ENCODE measurements at regions not wholly inside any gene's neighbourhood (a gene's known extent, or its start where the extent isn't known, plus 50 kb on each side); places are given as distances from the start of the nearest gene placed in this dataset.

DNA sequence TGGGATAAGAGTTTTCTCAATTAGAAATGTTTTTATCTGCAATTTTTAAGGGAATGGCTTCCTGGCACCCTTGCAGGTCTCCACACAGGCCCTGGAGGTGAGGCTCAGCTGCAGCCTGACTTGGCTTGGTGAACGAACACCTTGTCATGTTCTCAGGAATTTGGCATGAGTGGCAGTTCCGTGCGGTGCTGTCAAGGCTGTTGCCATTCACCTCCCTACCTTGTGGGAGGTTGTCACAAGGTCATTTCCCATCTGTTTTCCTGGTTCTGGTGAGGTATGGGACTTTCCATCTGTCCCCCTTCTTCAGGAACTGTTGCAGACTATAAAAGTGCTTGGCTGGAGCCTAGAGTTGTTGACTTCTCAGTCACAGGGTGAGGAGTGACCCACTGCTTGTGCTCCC lies 82.9 kb downstream of the ELOVL4 start:
- DNase-seq: no peak

DNA sequence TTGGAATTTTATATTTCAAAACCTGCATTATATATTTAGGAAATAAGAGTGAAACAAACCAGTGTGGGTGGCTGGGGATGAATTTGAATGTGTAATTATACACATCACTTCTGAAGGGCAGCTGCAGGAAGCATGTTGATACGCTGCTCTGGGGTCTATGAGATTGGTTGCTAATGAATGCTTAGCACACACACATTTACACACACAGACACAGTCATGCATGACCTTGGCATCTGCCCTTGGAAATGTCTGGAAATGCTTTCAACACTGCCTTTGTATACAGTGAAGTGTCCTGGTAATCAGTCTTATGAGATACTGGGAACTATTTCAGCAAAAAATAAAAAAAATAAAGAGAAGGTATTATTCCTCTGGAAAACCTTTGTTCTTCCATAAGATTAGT lies 83.4 kb downstream of the ELOVL4 start:
- no peak for DNase-seq

DNA sequence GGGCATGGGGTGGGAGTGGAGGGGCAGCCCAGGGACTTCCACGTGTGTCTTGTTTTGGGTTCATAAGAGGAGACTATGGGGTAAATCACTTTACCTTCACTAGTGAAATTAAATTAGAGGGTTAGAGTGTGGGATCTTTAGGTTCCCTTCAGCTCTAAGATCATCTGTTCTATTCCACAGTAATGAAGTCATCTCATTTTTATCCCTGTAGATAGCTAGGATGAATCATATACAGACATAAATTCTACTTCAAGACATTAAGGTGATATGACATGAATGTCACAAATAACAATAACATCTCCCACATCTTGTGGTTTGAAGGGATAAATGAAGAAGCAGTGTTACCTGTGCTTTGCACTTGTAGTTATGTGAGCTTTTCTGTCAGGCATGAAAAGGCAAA lies 83.8 kb downstream of the ELOVL4 start:
- no peak for DNase-seq

DNA sequence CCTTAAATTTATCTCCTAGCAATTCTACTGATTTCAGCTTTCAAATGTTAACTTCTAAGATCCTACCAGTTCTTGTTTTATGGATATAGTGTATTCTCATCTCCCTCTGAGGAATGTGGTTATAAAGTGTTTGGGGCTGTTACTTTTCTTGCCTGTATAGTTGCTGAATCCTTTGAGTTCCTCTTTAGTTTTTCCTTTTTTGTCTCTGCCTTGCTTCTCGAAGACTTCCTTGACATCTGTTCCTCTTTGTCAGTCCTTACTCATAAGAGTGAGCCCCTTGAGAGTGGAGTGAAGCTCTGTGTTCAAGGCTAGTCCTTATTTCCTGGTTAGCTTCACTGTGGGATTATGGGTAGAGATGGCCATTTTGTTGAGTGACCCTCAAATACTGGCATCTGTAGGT lies 84.6 kb downstream of the ELOVL4 start:
- peak in 3 of 4 experiments; percentile 28 to 68 (median 49) for DNase-seq

DNA sequence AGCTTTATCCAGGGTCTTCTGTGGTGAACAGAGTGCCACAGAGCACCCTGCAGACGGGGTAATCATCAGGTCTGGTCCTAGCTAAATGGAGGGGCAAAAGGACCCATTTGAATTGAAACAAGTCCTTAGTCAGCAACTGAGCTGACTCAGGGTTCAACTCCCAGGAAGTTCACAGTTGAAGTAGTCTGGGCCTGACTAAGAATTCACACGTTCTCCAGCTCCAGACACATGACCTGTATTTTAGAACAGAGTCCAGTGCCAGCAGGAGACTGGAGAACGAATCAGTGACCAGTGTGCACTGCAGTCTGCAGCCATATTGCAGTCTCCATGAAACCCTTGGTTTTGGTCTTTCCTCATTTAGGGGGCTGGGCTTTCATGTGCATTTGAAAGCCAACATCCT lies 85.2 kb downstream of the ELOVL4 start:
- no peak for DNase-seq

DNA sequence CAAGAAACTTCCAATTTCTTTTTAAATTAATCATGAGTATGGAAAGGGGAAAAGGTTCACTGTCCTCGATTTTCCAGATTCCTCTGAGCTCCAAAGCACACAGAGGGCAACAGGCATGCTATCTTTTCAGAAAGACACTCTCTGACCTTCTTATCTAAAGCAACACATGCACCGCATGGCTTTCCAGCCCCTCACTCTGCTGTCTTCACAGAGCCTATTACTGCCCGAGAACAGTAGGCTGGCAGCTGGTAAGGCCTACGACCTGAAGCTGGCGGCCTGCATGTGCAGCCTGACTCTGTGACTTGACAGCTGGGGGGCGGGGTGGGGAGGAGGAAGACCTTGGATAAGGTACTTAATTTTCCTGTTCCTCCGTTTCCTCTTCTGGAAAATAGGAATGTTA lies 86.3 kb downstream of the ELOVL4 start:
- no peak for DNase-seq

DNA sequence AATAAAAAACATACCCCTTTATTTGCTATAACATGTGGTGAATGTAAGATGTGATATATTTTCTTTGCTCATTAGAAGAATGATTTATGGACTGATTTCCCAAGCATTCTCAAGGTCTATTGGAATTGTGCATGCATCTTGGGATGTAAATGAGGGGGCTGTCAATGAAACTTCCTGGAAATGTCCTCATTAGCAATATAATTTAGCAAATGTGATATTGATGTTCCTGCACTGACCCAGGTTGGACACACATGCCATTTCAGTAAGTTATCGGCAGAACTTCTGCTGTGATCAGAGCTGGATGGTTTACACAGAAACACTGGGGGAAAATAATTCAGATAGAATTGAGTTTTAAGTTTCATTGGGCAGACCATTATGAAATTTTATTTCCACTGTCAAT lies 99.9 kb downstream of the ELOVL4 start:
- no peak for DNase-seq

DNA sequence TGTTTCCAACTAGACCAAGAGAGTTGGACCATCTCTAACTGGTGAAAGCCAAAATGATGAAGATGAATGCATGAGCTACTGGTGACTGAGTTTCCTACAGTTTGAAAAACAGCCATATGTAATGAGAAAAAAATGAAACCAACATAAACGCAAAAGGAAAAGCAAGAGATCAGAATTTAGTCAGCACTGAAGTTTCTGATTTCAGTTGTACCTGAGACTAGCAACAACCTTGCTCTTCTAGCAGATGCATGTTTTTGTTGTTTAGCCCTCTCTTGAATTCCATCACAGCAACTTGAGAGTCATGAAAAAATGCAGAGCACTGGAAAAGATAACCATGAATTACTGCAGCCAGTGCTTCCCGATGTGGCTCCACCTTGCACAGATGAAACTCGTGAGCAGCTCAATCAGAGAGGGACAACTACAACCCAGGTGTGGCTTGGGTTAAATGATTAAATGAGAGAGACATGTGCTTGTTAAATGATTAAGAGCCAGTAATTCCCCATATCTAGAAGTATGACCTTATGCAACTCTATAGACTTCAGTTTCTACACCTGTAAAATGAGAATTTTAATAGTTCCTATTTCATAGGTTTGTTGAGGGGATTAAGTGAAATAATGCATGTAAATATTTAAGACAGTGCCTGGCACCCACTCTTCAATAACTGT lies 104.8 kb downstream of the ELOVL4 start:
- DNase-seq: no peak

DNA sequence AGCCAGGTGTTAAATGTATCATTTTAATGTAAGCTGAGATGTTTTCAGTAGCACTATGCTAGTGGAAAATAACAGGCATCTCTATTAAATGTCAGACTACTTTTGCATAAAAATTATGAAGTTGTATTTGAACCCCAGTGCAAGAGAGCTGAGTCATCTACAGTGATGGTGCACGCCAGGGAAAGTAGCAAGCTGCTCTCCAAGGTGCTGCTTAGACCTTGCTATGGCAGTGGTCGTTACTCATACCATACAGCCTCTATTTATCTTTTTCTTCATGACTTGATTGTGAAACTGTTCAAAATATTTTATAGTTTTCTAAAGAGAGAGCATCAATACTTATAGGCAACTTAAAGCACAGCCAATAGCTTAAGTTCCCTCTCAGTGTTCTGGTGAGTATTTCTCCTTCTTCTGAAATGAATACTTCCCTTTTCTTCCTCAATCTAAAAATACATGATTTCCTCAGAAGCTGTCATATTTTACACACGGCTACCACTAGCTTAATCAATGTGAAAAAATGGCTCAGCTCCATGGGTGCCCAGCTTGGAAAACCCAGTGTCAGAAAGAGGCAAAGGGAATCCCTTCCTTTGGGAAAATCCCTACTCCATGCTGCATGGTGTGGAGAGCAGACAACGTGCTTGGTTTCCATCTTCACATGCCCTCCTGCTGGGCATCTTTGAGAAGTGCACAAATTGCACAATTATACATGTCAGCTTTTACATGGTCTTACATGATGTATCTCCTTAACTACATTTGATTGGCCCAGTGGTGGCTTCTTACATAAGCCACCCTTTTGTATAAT lies 105.6 kb downstream of the ELOVL4 start:
- peak in 3 of 4 experiments; percentile 1 to 35 (median 26) for DNase-seq

DNA sequence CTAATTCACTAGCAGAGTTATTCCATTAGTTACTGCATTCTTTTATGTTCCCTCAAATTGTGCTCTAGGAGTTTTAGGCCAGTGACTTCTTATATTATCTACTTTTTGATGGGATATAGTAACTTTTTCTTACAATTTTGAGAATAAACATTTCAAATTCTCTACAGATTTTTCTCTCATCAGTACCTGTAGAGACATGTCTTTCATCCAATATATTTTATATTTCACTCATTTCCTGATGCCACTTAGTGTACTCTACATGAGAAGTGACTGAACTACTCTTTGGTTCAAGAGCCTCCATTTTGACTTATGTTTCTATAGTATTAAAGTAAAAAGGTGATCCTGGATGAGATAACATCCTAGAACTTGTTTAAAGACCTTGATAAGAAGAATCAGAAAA lies 108.5 kb downstream of the ELOVL4 start:
- DNase-seq: no peak

DNA sequence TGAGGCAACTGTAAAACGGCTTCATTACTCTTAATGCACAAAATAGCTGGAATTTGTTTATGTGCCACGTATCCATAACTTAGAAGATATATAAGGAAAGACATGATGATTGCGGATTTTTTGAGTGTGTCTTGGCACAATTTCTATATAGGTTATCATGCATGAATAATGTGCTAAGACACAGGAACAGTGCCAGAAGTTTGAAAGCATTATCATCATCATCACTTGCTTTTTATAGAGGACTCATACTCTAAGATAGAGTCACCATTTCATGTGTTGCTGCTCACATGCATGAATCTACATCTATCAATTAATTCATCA lies 113.4 kb downstream of the ELOVL4 start:
- no peak for DNase-seq

DNA sequence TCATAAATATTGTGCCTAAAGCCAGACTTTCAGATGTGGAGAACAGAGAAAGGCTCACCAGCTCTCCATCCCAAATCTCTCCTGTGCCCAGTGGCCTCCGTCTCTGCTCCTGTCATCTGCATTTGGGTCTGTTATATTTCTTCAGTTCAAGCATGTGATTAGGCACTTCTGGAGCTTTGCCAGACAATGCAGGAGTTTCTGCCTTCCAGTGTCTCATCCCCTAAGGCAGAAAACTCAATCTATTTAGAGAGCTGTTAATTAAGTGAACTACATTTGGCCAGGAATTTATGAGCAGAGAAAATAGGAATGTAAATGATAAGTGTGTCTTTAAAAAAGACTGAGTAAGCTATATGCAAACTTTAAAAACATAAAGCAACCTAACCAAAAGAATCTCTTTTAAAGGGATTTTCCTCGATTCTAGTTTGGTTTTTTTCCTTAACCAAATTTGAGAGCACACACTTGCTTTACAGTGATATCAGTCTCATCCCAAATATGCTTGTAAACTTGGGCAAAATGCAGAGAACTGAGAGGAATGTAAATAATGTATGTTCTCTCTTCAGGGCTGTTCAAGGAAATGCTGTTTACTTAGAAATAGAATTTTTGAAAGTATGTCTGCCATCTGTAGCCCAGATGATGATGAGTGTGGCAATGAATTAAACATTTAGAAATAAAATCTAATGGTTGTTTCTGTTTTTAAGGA lies 113.9 kb downstream of the ELOVL4 start:
- DNase-seq: no peak

DNA sequence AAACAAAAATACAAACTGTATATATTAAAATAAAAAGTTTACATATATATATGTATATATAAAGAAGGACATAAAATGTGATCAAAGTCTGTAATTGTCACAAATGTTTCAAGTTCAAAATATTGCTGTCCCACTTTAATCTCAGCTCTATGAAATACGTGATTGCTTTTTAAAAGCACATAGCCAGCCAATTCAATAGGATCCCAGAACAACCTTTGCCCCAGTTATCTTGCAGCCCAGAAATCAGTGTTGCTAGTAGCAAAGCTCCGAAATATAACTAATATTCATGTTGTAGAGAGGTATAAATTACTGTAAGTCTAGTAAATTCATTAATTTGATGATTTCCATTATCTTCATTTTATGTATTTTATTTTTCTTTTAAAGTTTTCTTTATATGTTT lies 114.6 kb downstream of the ELOVL4 start:
- DNase-seq: no peak

DNA sequence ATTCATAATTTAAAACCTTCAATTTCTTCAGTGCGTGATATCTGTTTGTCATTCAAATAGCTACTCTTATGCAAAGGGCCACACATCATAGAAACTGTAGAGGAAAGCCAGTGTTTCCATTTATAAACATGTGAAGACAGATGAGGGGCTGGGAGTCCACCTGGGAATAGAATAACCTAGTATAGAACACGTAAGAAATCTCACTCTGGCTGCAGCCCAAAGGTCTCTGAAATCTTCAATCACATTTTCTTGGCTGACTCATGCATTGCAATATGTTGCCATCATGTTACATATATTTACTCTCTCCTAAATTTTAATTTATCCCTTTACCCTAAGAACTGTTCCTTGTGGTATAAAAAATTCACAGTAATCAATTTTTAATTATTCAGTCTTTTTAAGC lies 123.2 kb downstream of the ELOVL4 start:
- DNase-seq: no peak

DNA sequence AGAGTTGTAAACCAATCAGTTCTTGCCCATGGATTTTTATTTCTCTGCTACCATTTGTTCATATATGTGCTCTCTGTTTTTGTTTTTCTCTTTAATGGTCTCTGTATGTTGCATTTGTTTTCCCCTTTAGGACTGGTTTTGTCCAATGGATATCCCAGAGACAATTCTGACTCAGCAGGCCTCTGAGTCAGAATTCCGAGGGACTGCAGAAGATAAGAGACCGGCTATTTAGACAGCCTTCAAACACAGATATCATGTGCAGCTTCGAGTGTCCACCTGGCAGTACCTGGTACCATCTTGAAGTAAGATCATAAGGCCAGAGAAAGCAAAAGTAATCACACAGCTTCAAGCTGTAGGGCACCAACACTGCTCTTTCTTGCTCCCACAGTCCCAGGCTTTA lies 125.5 kb downstream of the ELOVL4 start:
- DNase-seq: no peak

DNA sequence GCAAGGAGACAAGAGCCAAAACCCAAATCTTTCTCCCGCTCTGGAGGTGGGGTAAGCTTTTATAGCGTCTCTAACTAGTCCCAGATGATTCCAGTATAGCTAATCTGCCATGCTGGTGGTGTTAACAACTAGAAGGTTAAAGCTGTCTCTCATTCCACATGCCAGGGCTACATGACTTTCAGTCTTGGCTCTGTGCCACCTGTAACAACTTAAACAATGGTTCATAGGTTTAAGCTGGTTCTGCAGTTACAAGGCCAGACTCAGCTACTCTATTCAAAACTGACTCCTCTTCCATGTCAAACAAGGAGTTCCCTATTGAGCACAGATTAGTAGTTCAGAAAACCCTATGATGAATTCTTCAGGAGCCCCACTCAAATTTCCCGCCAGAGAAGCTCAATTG lies 128.9 kb downstream of the ELOVL4 start:
- DNase-seq: no peak

DNA sequence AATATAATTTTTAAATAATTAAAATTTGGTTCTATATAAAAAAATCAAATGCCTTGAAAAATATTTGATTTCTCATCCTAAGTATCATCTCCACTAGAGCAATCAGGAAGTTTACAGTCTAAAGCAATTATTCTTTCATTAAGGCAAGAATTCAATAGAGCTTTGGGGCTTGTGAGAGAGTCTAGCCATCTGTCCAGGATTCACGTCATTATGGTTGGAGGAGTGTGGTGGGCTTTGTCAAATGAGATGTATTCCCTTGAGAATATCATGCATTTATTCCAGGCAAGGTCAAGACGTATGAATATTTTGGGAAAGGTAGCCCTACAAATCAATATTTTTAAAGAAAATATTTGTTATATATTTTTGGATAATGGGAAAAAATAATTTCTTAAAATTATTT lies 132.4 kb downstream of the ELOVL4 start:
- DNase-seq: no peak

DNA sequence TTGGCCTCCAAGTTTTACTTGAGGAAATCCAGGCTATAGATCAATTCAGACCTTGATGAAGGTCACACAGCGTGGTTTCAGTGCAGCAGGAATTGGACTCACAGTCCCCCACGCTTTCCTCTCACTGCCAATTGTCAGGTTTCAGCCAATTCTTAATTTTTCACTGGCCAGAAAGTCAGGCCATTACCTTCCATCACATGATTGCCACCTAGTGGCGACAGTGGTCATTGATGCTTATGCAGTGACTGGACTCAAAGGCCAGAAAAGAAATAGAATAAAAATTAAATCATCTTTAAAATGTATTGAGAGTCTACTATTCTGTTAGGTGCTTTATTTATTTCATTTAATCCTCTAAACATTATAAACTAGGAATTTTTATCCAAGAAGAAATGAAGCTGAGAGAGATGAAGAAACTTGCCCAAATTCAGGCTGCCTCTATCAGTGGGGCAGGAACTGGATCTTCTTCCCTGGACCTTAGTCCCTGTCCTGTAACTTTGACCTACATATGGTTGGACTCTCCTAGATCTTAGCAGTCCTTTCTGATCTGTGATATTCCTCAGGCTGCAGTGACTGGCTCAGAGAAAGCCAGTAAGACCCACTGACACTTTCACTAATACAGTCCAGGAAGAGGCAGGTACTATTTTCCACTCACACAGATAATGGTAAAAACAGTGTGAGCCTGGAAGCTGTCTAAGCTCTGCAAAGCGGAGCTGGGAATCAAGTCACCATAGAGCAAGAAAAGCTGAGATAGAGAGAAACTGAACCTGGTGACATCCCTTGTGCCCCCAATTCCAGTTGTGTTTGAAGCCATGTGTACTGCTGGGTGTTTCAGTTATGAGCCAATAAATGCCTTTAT lies 133.3 kb downstream of the ELOVL4 start:
- peak; percentile 84 to 92 (median 86) for DNase-seq

DNA sequence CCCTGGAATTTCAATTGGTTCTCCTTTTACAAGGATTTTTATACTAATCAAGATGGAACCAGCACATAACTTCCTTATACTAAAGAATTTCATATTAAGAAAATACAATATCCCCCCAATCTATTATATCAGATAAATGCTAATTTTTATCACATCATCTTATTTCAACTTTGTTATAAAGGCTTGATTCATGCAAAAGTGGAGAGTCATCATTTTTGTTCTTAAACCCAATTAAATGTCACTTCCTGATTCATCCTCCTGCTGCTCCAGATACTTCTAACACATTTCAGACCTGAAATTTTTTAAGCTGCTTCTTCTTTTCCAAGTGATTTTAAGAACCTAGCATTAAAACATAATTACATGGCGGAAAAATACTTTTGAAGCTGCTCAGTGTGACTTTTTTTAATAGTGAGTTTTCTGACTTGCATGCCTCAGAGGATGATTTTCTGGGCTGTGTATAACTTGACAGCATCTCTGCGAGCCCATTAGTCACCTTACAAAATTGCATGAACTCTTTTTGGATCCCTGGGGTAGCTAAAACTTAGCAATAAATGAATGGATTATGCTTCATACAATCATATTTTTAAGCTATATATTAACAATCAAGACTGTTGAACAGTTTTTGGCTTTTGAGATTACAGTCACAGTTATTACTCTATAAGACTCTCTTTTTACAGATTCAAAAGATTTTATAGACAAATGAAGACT lies 134.1 kb downstream of the ELOVL4 start:
- peak in 2 of 4 experiments; percentile 15 to 16 for DNase-seq

DNA sequence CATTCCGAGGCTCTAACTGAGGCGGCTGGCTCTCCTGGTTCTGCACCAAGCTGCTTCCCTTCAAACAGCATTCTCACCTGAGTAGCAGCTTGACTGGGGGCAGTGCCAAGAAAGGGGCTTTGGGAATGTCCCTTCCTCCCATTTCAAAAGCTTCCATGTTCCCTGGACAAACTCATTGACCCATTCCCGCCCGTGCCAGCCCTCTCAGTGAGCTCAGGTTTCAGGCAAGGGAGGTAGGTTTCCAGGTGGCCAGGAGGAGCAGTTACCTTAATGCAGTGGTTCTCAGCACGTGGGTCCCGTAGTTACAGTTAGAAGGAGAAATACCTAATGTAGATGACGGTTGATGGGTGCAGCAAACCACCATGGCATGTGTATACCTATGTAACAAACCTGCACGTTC lies 135.2 kb downstream of the ELOVL4 start:
- no peak for DNase-seq

DNA sequence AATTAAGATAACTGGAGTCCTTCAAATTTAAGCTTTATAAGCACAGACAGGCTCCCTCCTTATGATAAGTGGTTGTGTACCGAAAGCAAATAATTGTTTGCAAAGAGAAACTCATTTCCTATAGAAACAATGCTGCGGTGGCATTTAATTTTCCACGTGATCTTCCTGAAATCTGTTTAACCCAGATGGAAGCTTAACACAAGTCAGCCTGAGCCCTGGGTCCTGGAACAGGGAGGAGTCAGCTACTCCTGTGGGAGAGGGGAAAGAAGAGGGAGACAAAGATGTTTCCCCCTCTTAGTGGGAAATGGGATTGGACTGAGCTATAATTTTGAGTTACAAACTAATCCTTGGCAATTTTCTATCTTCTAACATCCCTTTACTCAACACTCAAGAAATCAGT lies 136.5 kb downstream of the ELOVL4 start:
- no peak for DNase-seq

DNA sequence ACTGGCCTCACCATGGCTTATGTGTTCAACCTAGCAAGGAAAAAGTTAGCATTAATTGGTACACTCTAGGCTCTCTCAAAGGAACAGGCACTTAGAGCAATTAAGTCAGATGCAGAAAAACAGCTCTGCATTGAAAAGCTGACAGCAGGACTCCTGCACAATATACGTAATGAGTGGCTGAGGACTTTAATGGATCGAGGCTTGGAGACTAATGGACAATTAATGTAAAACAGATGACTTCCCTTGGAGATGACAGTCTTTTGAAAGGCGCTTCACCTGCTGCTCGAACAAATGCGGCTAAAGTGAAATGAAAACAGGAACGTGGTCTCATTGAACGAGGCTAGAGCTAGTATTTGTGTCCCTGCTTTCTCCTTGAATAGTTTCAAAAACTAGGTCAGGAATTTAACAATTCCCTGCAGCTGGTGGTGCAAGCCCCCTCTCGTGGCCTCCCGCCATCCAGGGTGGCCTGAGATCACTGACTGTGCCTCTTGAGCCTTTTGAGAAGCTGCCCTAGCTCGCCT lies 137.1 kb downstream of the ELOVL4 start:
- no peak for DNase-seq
